Right atrium auricular region (tissue), 2 donors: ENCODE measurements at regions not wholly inside any gene's neighbourhood (a gene's known extent, or its start where the extent isn't known, plus 50 kb on each side); places are given as distances from the start of the nearest gene placed in this dataset.

ENCODE experiments used
- DNase-seq: peaks from one replicate; pipeline ENCODE4 v3.0.0-alpha.2; 2019; ENCODE audit warnings: low spot score
- H3K27ac ChIP-seq, 2 donors: fragments of 200-600 bp; sonication (generic); 1 replicate in 1 of 2; 2 replicates in 1 of 2; pipeline ENCODE4 v1.5.1; 2016 to 2019
- H3K27me3 ChIP-seq, 2 donors: fragments of 200-600 bp; sonication (generic); one replicate each; pipeline versions ENCODE4 v1.5.1 to v1.6.0; 2017 to 2019
- H3K36me3 ChIP-seq: fragments of 200-600 bp; sonication (generic); one replicate; pipeline ENCODE4 v1.5.1; 2016
- H3K4me1 ChIP-seq, 2 donors: fragments of 200-600 bp; sonication (generic); one replicate each; pipeline versions ENCODE4 v1.5.1 to v1.6.0; 2017 to 2019
- H3K4me3 ChIP-seq, 2 donors: fragments of 200-600 bp; sonication (generic); 1 replicate in 1 of 2; 2 replicates in 1 of 2; pipeline ENCODE4 v1.5.1; 2017 to 2019; ENCODE audit warnings: mild to moderate bottlenecking in 1 of 2, moderate library complexity in 1 of 2
- H3K9me3 ChIP-seq, 2 donors: fragments of 200-600 bp; sonication (generic); one replicate each; pipeline ENCODE4 v1.5.1; 2019
- CTCF ChIP-seq, 2 donors: fragments of 200-600 bp; sonication (generic); IDR thresholded peaks; one replicate each; pipeline ENCODE4 v1.5.1; 2019; ENCODE audit warnings: antibody characterized with exemption in 2 of 2

- no peak for DNase-seq
- Histone ChIP-seq H3K27me3 (no peaks in the 10 kb centered on the region), H3K27ac (no peak overlapping the region), H3K4me3 (no peak overlapping the region), H3K36me3 (no peaks in the 10 kb centered on the region), H3K4me1 (no peaks in the 10 kb centered on the region), H3K9me3 (no peaks in the 10 kb centered on the region)
- TF ChIP-seq CTCF (IDR thresholded peaks at IDR 0.05): no peak
Measured at GRCh38 chr5:51271261-51271660, 112.0 kb upstream of the ISL1 start.

GRCh38 chr5:51273021-51273420, 110.2 kb upstream of the ISL1 start:
- no peak for DNase-seq
- Histone ChIP-seq H3K9me3 (no peaks in the 10 kb centered on the region), H3K27me3 (no peaks in the 10 kb centered on the region), H3K36me3 (no peaks in the 10 kb centered on the region), H3K4me3 (no peak overlapping the region), H3K4me1 (no peaks in the 10 kb centered on the region), H3K27ac (no peak overlapping the region)
- no peak for TF ChIP-seq CTCF (IDR thresholded peaks at IDR 0.05)

GRCh38 chr5:51273871-51274270, 109.4 kb upstream of the ISL1 start:
- no peak for TF ChIP-seq CTCF (IDR thresholded peaks at IDR 0.05)
- Histone ChIP-seq H3K36me3 (no peaks in the 10 kb centered on the region), H3K27ac (no peak overlapping the region), H3K9me3 (no peaks in the 10 kb centered on the region), H3K4me3 (no peak overlapping the region), H3K4me1 (no peaks in the 10 kb centered on the region), H3K27me3 (no peaks in the 10 kb centered on the region)
- no peak for DNase-seq

- no peak overlapping the region for H3K4me3 ChIP-seq
- no peaks in the 10 kb centered on the region for H3K4me1 ChIP-seq
- DNase-seq: no peak
- no peaks in the 10 kb centered on the region for H3K36me3 ChIP-seq
- no peak overlapping the region for H3K27ac ChIP-seq
- no peak for TF ChIP-seq CTCF (IDR thresholded peaks at IDR 0.05)
- H3K27me3 ChIP-seq: no peaks in the 10 kb centered on the region
- H3K9me3 ChIP-seq: no peaks in the 10 kb centered on the region
Measured at GRCh38 chr5:51275428-51275827, 107.8 kb upstream of the ISL1 start.

- Histone ChIP-seq H3K27me3 (no peaks in the 10 kb centered on the region), H3K4me1 (no peaks in the 10 kb centered on the region), H3K4me3 (no peak overlapping the region), H3K36me3 (no peaks in the 10 kb centered on the region), H3K27ac (no peak overlapping the region), H3K9me3 (no peaks in the 10 kb centered on the region)
- DNase-seq: no peak
- TF ChIP-seq CTCF (IDR thresholded peaks at IDR 0.05): no peak
Measured at GRCh38 chr5:51276250-51276649, 107.0 kb upstream of the ISL1 start.

GRCh38 chr5:51278539-51278938, 104.7 kb upstream of the ISL1 start:
- TF ChIP-seq CTCF (IDR thresholded peaks at IDR 0.05): no peak
- Histone ChIP-seq H3K27ac (no peak overlapping the region), H3K4me3 (no peak overlapping the region), H3K27me3 (no peaks in the 10 kb centered on the region), H3K36me3 (no peaks in the 10 kb centered on the region), H3K4me1 (no peaks in the 10 kb centered on the region), H3K9me3 (no peaks in the 10 kb centered on the region)
- DNase-seq: no peak
